Osteoblast (primary cell): ENCODE measurements at regions not wholly inside any gene's neighbourhood (a gene's known extent, or its start where the extent isn't known, plus 50 kb on each side); places are given as distances from the start of the nearest gene placed in this dataset.

Experiments used
- DNase-seq: peaks from one replicate; pipeline ENCODE4 v3.0.0; 2011; ENCODE audit warnings: low spot score, mixed read lengths; ENCODE audit not compliant: insufficient read length; ENCODE audit errors: missing footprints
- H2AFZ ChIP-seq: 2 replicates; pipeline ENCODE4 v1.6.0; 2011; ENCODE audit warnings: mild to moderate bottlenecking, low read length
- H3K27ac ChIP-seq: 2 replicates; pipeline ENCODE4 v1.5.1; 2011; ENCODE audit warnings: mild to moderate bottlenecking, low read depth, low read length, moderate library complexity
- H3K27me3 ChIP-seq: 2 replicates; pipeline ENCODE4 v1.6.0; 2012; ENCODE audit warnings: mild to moderate bottlenecking, control low read depth, inconsistent platforms, low read length, moderate library complexity; ENCODE audit not compliant: insufficient read depth
- H3K36me3 ChIP-seq: 2 replicates; pipeline ENCODE4 v1.5.1; 2011; ENCODE audit warnings: mild to moderate bottlenecking, low read length, control low read depth, moderate library complexity; ENCODE audit not compliant: insufficient read depth
- H3K4me1 ChIP-seq: 2 replicates; pipeline ENCODE4 v1.5.1; 2011; ENCODE audit warnings: mild to moderate bottlenecking, low read length, control low read depth, moderate library complexity; ENCODE audit not compliant: insufficient read depth
- H3K4me2 ChIP-seq: 2 replicates; pipeline ENCODE4 v1.6.0; 2011; ENCODE audit warnings: mild to moderate bottlenecking, low read length; ENCODE audit not compliant: insufficient read depth
- H3K4me3 ChIP-seq: fragments of 200-600 bp; sonication (generic); 3 replicates; pipeline ENCODE4 v1.5.1; 2012; ENCODE audit warnings: mild to moderate bottlenecking, low read length, inconsistent platforms; ENCODE audit not compliant: insufficient read depth
- H3K79me2 ChIP-seq: 2 replicates; pipeline ENCODE4 v1.6.0; 2012; ENCODE audit warnings: mild to moderate bottlenecking, low read length, control low read depth, inconsistent platforms; ENCODE audit not compliant: insufficient read depth
- H3K9me3 ChIP-seq: 2 replicates; pipeline ENCODE4 v1.5.1; 2011; ENCODE audit warnings: low read depth, low read length, control low read depth
- H4K20me1 ChIP-seq: 2 replicates; pipeline ENCODE4 v1.6.0; 2012; ENCODE audit warnings: mild to moderate bottlenecking, low read length, control low read depth; ENCODE audit not compliant: insufficient read depth
- CTCF ChIP-seq: IDR thresholded peaks from 2 replicates; pipeline ENCODE4 v1.5.1; 2011; ENCODE audit warnings: mild to moderate bottlenecking, low read depth, low read length, moderate library complexity; ENCODE audit errors: extremely low read depth

- Histone ChIP-seq H3K36me3 (no peaks in the 10 kb centered on the region), H3K9me3 (no peaks in the 10 kb centered on the region), H3K4me3 (no peak overlapping the region), H3K27ac (no peak overlapping the region), H3K79me2 (no peaks in the 10 kb centered on the region), H4K20me1 (no peaks in the 10 kb centered on the region), H2AFZ (no peak overlapping the region), H3K4me2 (no peak overlapping the region), H3K4me1 (no peaks in the 10 kb centered on the region), H3K27me3 (no peaks in the 10 kb centered on the region)
- no peak for DNase-seq
- TF ChIP-seq CTCF, result no peak
These were observed 149.6 kb downstream of the CDH26 start for GRCh38 chr20:60107621-60108390.

DNA sequence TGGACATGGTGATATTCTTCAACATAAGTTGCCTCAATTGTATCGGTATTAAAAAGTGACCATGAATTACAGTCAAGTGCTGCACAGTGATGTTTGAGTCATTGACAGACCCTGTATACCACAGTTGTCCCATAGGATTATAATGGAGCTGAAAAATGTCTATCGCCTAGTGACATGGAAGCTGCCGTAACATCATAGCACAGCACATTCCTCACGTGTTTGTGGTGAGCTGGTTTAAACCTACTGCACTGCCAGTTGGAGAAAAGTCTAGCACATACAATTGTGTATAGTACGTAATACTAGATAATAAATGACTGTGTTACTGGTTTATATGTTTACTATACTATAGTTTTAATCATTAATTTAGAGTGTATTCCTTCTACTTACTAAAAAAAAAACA is 150.2 kb downstream of the CDH26 start:
- Histone ChIP-seq H3K36me3 (no peaks in the 10 kb centered on the region), H4K20me1 (no peaks in the 10 kb centered on the region), H3K27ac (no peak overlapping the region), H3K4me2 (no peak overlapping the region), H2AFZ (no peak overlapping the region), H3K4me1 (no peaks in the 10 kb centered on the region), H3K79me2 (no peaks in the 10 kb centered on the region), H3K4me3 (no peak overlapping the region), H3K27me3 (no peaks in the 10 kb centered on the region), H3K9me3 (no peaks in the 10 kb centered on the region)
- no peak for TF ChIP-seq CTCF
- DNase-seq, result peak; percentile 63

DNA sequence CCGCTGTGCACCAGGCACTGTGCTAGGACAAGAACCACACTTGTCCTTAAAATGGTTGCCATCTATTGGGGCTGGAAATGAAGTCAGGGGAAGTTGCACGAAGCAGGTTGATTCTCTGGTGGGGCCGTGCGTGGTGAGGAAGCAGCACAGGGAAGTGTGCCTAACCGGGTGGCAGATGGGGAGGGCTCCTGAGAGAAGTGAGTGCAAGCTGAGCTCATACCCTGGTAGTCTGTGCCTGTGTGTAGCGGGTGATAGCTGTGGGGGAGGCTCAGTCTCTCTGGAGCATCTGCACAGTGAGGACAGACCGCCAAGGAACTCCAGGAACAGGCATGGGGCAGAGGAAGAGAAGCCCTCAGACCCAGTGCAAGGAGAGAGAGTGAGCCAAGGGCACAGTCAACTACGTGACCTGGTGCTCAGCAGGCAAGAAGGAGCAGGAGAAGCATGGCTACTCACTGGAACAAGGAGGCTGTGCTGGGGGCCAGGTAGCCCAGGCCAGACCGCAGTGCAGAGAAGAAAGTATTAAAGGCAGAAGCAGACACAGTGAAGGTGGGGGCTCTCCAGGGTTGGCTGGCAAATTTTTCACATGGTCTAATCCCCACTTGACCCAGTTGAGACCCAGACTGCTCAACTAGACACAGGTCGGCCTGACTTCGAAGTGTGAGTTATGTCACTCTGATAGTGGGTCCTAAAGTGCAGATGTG is 155.0 kb downstream of the CDH26 start:
- no peak overlapping the region for H3K4me3 ChIP-seq
- no peak overlapping the region for H3K4me2 ChIP-seq
- no peaks in the 10 kb centered on the region for H4K20me1 ChIP-seq
- no peak for TF ChIP-seq CTCF
- H2AFZ ChIP-seq, result no peak overlapping the region
- H3K79me2 ChIP-seq, result no peaks in the 10 kb centered on the region
- H3K27me3 ChIP-seq, result no peaks in the 10 kb centered on the region
- H3K4me1 ChIP-seq, result no peaks in the 10 kb centered on the region
- DNase-seq, result no peak
- H3K9me3 ChIP-seq, result no peaks in the 10 kb centered on the region
- H3K27ac ChIP-seq, result no peak overlapping the region
- no peaks in the 10 kb centered on the region for H3K36me3 ChIP-seq

- Histone ChIP-seq H3K4me2 (no peak overlapping the region), H3K79me2 (no peaks in the 10 kb centered on the region), H2AFZ (no peak overlapping the region), H3K4me3 (no peak overlapping the region), H3K36me3 (no peaks in the 10 kb centered on the region), H3K9me3 (no peaks in the 10 kb centered on the region), H3K4me1 (no peaks in the 10 kb centered on the region), H3K27ac (no peak overlapping the region), H3K27me3 (no peaks in the 10 kb centered on the region), H4K20me1 (no peaks in the 10 kb centered on the region)
- no peak for DNase-seq
- TF ChIP-seq CTCF, result no peak
These were observed 155.5 kb downstream of the CDH26 start for GRCh38 chr20:60113771-60114170.
